B cell (primary cell): ENCODE measurements at regions not wholly inside any gene's neighbourhood (a gene's known extent, or its start where the extent isn't known, plus 50 kb on each side); places are given as distances from the start of the nearest gene placed in this dataset.

Source experiments
- ATAC-seq: fragments of 200-7000 bp; cut with Tn5 transposase; one replicate; pipeline ENCODE4 v1.10.0; 2021; ENCODE audit warnings: low read depth, mild to moderate bottlenecking, moderate number of reproducible peaks, moderate library complexity
- CTCF ChIA-PET: fragments of 350-600 bp; sonication (Branson Sonifier 250); formaldehyde crosslinking; loops from one replicate; lab custom pipeline; 2021; ENCODE audit warnings: antibody characterized with exemption, inconsistent platforms; lab: Charles Lee
- POLR2A ChIA-PET: fragments of 350-600 bp; sonication (Branson Sonifier 250); formaldehyde crosslinking; loops from one replicate; lab custom pipeline; 2021; ENCODE audit warnings: antibody characterized with exemption; lab: Charles Lee
- DNase-seq: peaks from one replicate; pipeline ENCODE4 v3.0.0; 2013
- H2AFZ ChIP-seq: 2 replicates; pipeline ENCODE4 v1.6.1; 2012; ENCODE audit warnings: mild to moderate bottlenecking, low read depth, low read length; ENCODE audit not compliant: insufficient read depth, poor library complexity, severe bottlenecking
- H3K27ac ChIP-seq, 2 donors: 1 replicate in 1 of 2; 2 replicates in 1 of 2; pipeline ENCODE4 v1.5.1; 2012 to 2013; ENCODE audit warnings: low read length in 2 of 2, mild to moderate bottlenecking in 2 of 2, moderate library complexity in 1 of 2
- H3K27me3 ChIP-seq, 4 experiments: fragments of 200-600 bp in 1 of 4; sonication (generic) in 1 of 4; replicated peaks in 1 of 4; 1 replicate in 2 of 4; 2 replicates in 2 of 4; pipeline versions ENCODE4 v1.6.1 to v1.7.0; 2013 to 2016; ENCODE audit warnings: low read length in 3 of 4, mild to moderate bottlenecking in 2 of 4, mixed read lengths in 1 of 4, moderate library complexity in 1 of 4; ENCODE audit not compliant: insufficient read depth in 4 of 4, control insufficient read depth in 3 of 4; ENCODE audit errors: control extremely low read depth in 1 of 4
- H3K36me3 ChIP-seq, 2 experiments: replicated peaks in 1 of 2; 1 replicate in 1 of 2; 2 replicates in 1 of 2; pipeline versions ENCODE4 v1.6.1 to v1.7.1; 2013; ENCODE audit warnings: low read length in 1 of 2; ENCODE audit not compliant: insufficient read depth in 2 of 2, control insufficient read depth in 1 of 2; ENCODE audit errors: control extremely low read depth in 1 of 2, extremely low read depth in 1 of 2
- H3K4me1 ChIP-seq, 2 donors: fragments of 200-600 bp in 1 of 2; sonication (generic) in 1 of 2; 1 replicate in 1 of 2; 2 replicates in 1 of 2; pipeline versions ENCODE4 v1.5.1 to v1.6.1; 2013 to 2017; ENCODE audit warnings: low read length in 2 of 2; ENCODE audit not compliant: control insufficient read depth in 2 of 2, insufficient read depth in 2 of 2
- H3K4me2 ChIP-seq: replicated peaks from 2 replicates; pipeline ENCODE3; 2012; ENCODE audit warnings: mild to moderate bottlenecking, low read depth, low read length; ENCODE audit not compliant: poor library complexity, severe bottlenecking
- H3K4me3 ChIP-seq, 5 experiments: fragments of 200-600 bp in 1 of 5; sonication (generic) in 1 of 5; 1 replicate in 3 of 5; 2 replicates in 2 of 5; pipeline versions ENCODE4 v1.5.1 to v1.7.0; 2011 to 2016; ENCODE audit warnings: low read length in 4 of 5, mild to moderate bottlenecking in 4 of 5, low read depth in 2 of 5, control low read depth in 1 of 5, moderate library complexity in 1 of 5; ENCODE audit not compliant: insufficient read depth in 1 of 5; ENCODE audit errors: control extremely low read depth in 1 of 5, extremely low read depth in 1 of 5
- H3K79me2 ChIP-seq: fragments of 200-600 bp; sonication (generic); one replicate; pipeline ENCODE4 v1.6.0; 2016; ENCODE audit warnings: low read length; ENCODE audit not compliant: control insufficient read depth, insufficient read depth
- H3K9ac ChIP-seq: fragments of 200-600 bp; sonication (generic); 2 replicates; pipeline ENCODE4 v1.6.1; 2017; ENCODE audit warnings: mild to moderate bottlenecking, low read length, moderate library complexity
- H3K9me3 ChIP-seq, 3 donors: one replicate each; pipeline versions ENCODE4 v1.6.1 to v1.7.1; 2013; ENCODE audit warnings: low read length in 2 of 3; ENCODE audit not compliant: control insufficient read depth in 2 of 3, insufficient read depth in 1 of 3; ENCODE audit errors: control extremely low read depth in 1 of 3
- H4K20me1 ChIP-seq: 2 replicates; pipeline ENCODE4 v1.6.0; 2012; ENCODE audit warnings: mild to moderate bottlenecking, low read length; ENCODE audit not compliant: insufficient read depth, control insufficient read depth, poor library complexity, severe bottlenecking
- H3K27ac Mint-ChIP-seq: one replicate; pipeline ENCODE4 v1.8.0; 2021; ENCODE audit warnings: mixed read lengths
- H3K27me3 Mint-ChIP-seq: one replicate; pipeline ENCODE4 v1.8.0; 2021; ENCODE audit warnings: mixed read lengths
- H3K4me1 Mint-ChIP-seq: one replicate; pipeline ENCODE4 v1.8.0; 2021; ENCODE audit warnings: mixed read lengths
- H3K4me3 Mint-ChIP-seq: one replicate; pipeline ENCODE4 v1.8.0; 2021; ENCODE audit warnings: mixed read lengths
- H3K9me3 Mint-ChIP-seq: one replicate; pipeline ENCODE4 v1.8.0; 2022; ENCODE audit warnings: mixed read lengths; ENCODE audit not compliant: insufficient read depth
- EZH2 ChIP-seq: IDR thresholded peaks from 2 replicates; pipeline ENCODE4 v1.6.1; 2012; ENCODE audit warnings: borderline replicate concordance, low read depth, mild to moderate bottlenecking, moderate library complexity, low read length; ENCODE audit not compliant: insufficient read depth, poor library complexity, severe bottlenecking
- WGBS: methylation state at CpG from one replicate; pipeline ENCODE4 v1.1.5; 2013; ENCODE audit warnings: missing lambda C conversion rate; ENCODE audit not compliant: insufficient coverage; 5-methylcytosine and 5-hydroxymethylcytosine counted together
- intact Hi-C: fragments of 100-400 bp; cut with micrococcal nuclease; formaldehyde crosslinking; loops from one replicate; pipeline ENCODE4 v1.10.0; 2022
- TF ChIP-seq, protein P1 (sequence below): fragments of 200-600 bp; IDR thresholded peaks from one replicate; pipeline ENCODE4 v1.8.0; 2022; ENCODE audit warnings: antibody characterized with exemption, mild to moderate bottlenecking

DNA sequence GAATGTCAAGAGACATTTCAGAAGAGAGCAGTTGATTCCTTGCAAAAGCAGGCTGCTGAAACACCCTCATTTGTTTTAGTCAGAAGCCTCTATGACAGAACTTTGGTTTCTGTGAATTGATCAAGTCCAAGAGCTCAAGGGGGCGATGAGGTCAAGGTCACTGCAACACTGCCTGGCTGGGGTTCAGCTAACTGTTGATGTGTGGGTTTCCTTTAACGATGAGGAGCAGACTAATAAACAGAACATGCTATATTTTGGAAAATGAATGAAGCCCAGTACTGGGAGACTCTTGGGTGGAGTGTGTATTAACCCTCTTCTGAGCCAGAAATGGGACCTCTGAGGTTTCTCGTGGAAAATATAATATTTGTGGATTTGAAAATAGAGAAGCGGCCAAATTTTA lies 109.3 kb downstream of the ZC3H11B start:
- Histone ChIP-seq H3K9me3 (no peaks in the 10 kb centered on the region), H3K27ac (no peak overlapping the region), H3K79me2 (no peaks in the 10 kb centered on the region), H3K27me3 (no peaks in the 10 kb centered on the region), H3K36me3 (no peaks in the 10 kb centered on the region), H3K4me1 (no peaks in the 10 kb centered on the region), H2AFZ (no peak overlapping the region), H3K9ac (no peak overlapping the region), H3K4me3 (no peak overlapping the region), H4K20me1 (no peaks in the 10 kb centered on the region), H3K4me2 (no peak overlapping the region)
- intact Hi-C loops = loop anchor here (1.0 kb wide), 1 partner anchor 11 kb away; no protein-coding TSS in a partner anchor
- no peaks in the 10 kb centered on the region for H3K4me1 Mint-ChIP-seq
- 87% methylated on average over 2 of the region's 4 CpGs for WGBS
- no peak for ATAC-seq
- ChIA-PET POLR2A (no interaction called here), CTCF (no interaction called here)
- H3K4me3 Mint-ChIP-seq = no peak overlapping the region
- TF ChIP-seq EZH2 = no peak
- TF ChIP-seq, protein P1, sequence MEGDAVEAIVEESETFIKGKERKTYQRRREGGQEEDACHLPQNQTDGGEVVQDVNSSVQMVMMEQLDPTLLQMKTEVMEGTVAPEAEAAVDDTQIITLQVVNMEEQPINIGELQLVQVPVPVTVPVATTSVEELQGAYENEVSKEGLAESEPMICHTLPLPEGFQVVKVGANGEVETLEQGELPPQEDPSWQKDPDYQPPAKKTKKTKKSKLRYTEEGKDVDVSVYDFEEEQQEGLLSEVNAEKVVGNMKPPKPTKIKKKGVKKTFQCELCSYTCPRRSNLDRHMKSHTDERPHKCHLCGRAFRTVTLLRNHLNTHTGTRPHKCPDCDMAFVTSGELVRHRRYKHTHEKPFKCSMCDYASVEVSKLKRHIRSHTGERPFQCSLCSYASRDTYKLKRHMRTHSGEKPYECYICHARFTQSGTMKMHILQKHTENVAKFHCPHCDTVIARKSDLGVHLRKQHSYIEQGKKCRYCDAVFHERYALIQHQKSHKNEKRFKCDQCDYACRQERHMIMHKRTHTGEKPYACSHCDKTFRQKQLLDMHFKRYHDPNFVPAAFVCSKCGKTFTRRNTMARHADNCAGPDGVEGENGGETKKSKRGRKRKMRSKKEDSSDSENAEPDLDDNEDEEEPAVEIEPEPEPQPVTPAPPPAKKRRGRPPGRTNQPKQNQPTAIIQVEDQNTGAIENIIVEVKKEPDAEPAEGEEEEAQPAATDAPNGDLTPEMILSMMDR = no peak
- no peak overlapping the region for H3K27ac Mint-ChIP-seq
- H3K9me3 Mint-ChIP-seq = no peaks in the 10 kb centered on the region
- peaks cover 7% of the 10 kb centered on the region for H3K27me3 Mint-ChIP-seq
- DNase-seq = no peak

DNA sequence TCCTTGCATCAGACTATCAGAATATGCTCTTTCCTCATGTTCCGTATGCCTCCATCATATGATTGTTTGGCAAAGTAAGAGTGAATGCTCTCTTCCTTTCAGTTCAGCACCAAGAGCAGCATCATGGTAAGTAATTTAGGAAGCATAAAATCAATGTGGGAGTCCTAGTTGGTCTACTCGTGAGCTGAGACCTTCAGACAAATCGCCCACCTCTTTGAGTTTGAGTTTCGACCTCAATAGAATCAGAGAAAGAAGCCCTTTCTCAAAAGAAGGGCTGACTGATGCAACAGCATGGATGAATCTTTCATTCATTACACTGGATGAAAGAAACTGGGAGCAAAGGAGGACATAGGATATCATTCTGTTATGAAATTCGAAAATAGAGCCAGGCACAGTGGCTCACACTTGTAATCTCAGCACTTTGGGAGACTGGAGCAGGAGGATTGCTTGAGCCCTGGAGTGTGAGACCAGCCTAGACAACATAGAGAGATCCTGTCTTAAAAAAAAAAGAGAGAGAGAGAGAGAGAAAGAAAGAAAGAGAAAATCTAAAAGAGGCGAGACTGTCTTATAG lies 112.5 kb downstream of the ZC3H11B start:
- H3K4me2 ChIP-seq = no peak overlapping the region
- TF ChIP-seq, protein P1 = no peak
- no peak for TF ChIP-seq EZH2
- POLR2A ChIA-PET = no interaction called here
- H3K36me3 ChIP-seq = no peaks in the 10 kb centered on the region
- no peaks in the 10 kb centered on the region for H3K4me1 ChIP-seq
- CTCF ChIA-PET = no interaction called here
- no peaks in the 10 kb centered on the region for H3K4me1 Mint-ChIP-seq
- no CpG with 5 or more reads among the region's 6 CpGs for WGBS
- no peak overlapping the region for H3K4me3 Mint-ChIP-seq
- DNase-seq = no peak
- intact Hi-C loops = no loop called here
- no peaks in the 10 kb centered on the region for H3K79me2 ChIP-seq
- H2AFZ ChIP-seq = no peak overlapping the region
- peaks cover 7% of the 10 kb centered on the region for H3K27me3 Mint-ChIP-seq
- no peak overlapping the region for H3K9ac ChIP-seq
- no peaks in the 10 kb centered on the region for H3K9me3 Mint-ChIP-seq
- no peak overlapping the region for H3K27ac Mint-ChIP-seq
- no peaks in the 10 kb centered on the region for H3K9me3 ChIP-seq
- H4K20me1 ChIP-seq = no peaks in the 10 kb centered on the region
- no peak for ATAC-seq
- H3K27ac ChIP-seq = no peak overlapping the region
- no peaks in the 10 kb centered on the region for H3K27me3 ChIP-seq
- no peak overlapping the region for H3K4me3 ChIP-seq
